GM12878 (cell line): ENCODE measurements at regions not wholly inside any gene's neighbourhood (a gene's known extent, or its start where the extent isn't known, plus 50 kb on each side); places are given as distances from the start of the nearest gene placed in this dataset.

ENCODE experiments used
- ATAC-seq: fragments of 200-7000 bp; cut with Tn5 transposase; 3 replicates; pipeline ENCODE4 v1.9.1; 2020; ENCODE audit warnings: mild to moderate bottlenecking, moderate library complexity
- BruUV-seq: library from RNA; stranded (reverse); fragments of 400-500 nt; replicated peaks from 2 replicates; lab custom pipeline; 2021; lab: Mats Ljungman, UMichigan
- CTCF ChIA-PET: fragments of 300-600 bp; sonication (Branson Sonifier 250); formaldehyde crosslinking; extraction: SDS; loops from one replicate; lab custom pipeline; 2021; ENCODE audit warnings: inconsistent platforms; lab: Yijun Ruan, JAX
- POLR2A ChIA-PET: fragments of 350-600 bp; formaldehyde crosslinking; extraction: SDS; loops from one replicate; lab custom pipeline; 2021; ENCODE audit warnings: inconsistent platforms; lab: Charles Lee
- RAD21 ChIA-PET: fragments of 300-600 bp; sonication (Branson Sonifier 250); formaldehyde crosslinking; loops from one replicate; lab custom pipeline; 2023; ENCODE audit warnings: antibody characterized with exemption; ENCODE audit not compliant: unreplicated experiment; lab: Charles Lee
- SMC1A ChIA-PET: fragments of 300-600 bp; sonication (Branson Sonifier 250); formaldehyde crosslinking; loops from one replicate; lab custom pipeline; 2023; ENCODE audit not compliant: unreplicated experiment, uncharacterized antibody; lab: Charles Lee
- DNase-seq: peaks from one replicate; pipeline ENCODE4 v3.0.0-alpha.2; 2011; ENCODE audit warnings: low read depth, low spot score
- FAIRE-seq: peaks from 3 replicates; lab custom pipeline; 2011; peaks lifted over from hg19 to GRCh38; lab: Jason Lieb, UNC
- H2AFZ ChIP-seq: 2 replicates; pipeline ENCODE4 v1.6.0; 2011; ENCODE audit warnings: low read depth, low read length, control low read depth; ENCODE audit not compliant: control insufficient read depth
- H3K27ac ChIP-seq: 2 replicates; pipeline ENCODE4 v1.5.1; 2011; ENCODE audit warnings: control low read depth; ENCODE audit not compliant: control insufficient read depth, insufficient read depth
- H3K27me3 ChIP-seq, 2 experiments: replicated peaks in 1 of 2; 2 replicates each; pipeline versions ENCODE4 v1.6.0 to v1.6.1; 2011; ENCODE audit warnings: low read length in 1 of 2; ENCODE audit not compliant: control insufficient read depth in 2 of 2, insufficient read depth in 2 of 2
- H3K36me3 ChIP-seq, 2 experiments: 2 replicates each; pipeline ENCODE4 v1.5.1; 2011; ENCODE audit warnings: low read length in 1 of 2; ENCODE audit not compliant: control insufficient read depth in 2 of 2, insufficient read depth in 2 of 2
- H3K4me1 ChIP-seq: 2 replicates; pipeline ENCODE4 v1.6.1; 2011; ENCODE audit warnings: mild to moderate bottlenecking, low read length, moderate library complexity, mixed read lengths; ENCODE audit not compliant: control insufficient read depth, insufficient read depth
- H3K4me2 ChIP-seq: 2 replicates; pipeline ENCODE4 v1.6.0; 2011; ENCODE audit warnings: control low read depth; ENCODE audit not compliant: control insufficient read depth, insufficient read depth
- H3K4me3 ChIP-seq: fragments of 200-600 bp; sonication (generic); 2 replicates; pipeline ENCODE4 v1.5.1; 2016
- H3K79me2 ChIP-seq: 2 replicates; pipeline ENCODE4 v1.6.0; 2011; ENCODE audit warnings: low read length; ENCODE audit not compliant: control insufficient read depth, insufficient read depth
- H3K9ac ChIP-seq: 2 replicates; pipeline ENCODE4 v1.8.0; 2011; ENCODE audit warnings: low read length, control low read depth, mixed read lengths; ENCODE audit not compliant: control insufficient read depth, insufficient read depth
- H3K9me3 ChIP-seq: replicated peaks from 3 replicates; pipeline ENCODE4 v1.5.1; 2011; ENCODE audit warnings: mild to moderate bottlenecking, low read length; ENCODE audit not compliant: control insufficient read depth, insufficient read depth
- H4K20me1 ChIP-seq: 2 replicates; pipeline ENCODE4 v1.6.0; 2011; ENCODE audit not compliant: control insufficient read depth, insufficient read depth
- ATF7 ChIP-seq: fragments of 450-650 bp; IDR thresholded peaks from 2 replicates; pipeline ENCODE4 v1.6.1; 2016; ENCODE audit warnings: low read depth, mild to moderate bottlenecking
- BHLHE40 ChIP-seq, 2 experiments: fragments of 450-650 bp in 1 of 2; IDR thresholded peaks; 2 replicates each; pipeline ENCODE4 v1.6.1; 2011 to 2017; ENCODE audit warnings: low read depth in 2 of 2, borderline replicate concordance in 1 of 2, improper control_type of control experiment in 1 of 2, low read length in 1 of 2, mild to moderate bottlenecking in 1 of 2
- CBX5 ChIP-seq: sonication (generic); IDR thresholded peaks from 2 replicates; pipeline ENCODE4 v1.6.1; 2016; ENCODE audit warnings: low read depth, moderate library complexity, mild to moderate bottlenecking, inconsistent platforms
- EP300 ChIP-seq, 2 experiments: fragments of 150-350 bp in 1 of 2; IDR thresholded peaks; 2 replicates each; pipeline ENCODE4 v1.6.1; 2011 to 2012; ENCODE audit warnings: low read depth in 2 of 2, low read length in 2 of 2, borderline replicate concordance in 1 of 2, improper control_type of control experiment in 1 of 2, inconsistent platforms in 1 of 2; ENCODE audit not compliant: control insufficient read depth in 1 of 2
- GABPA ChIP-seq: IDR thresholded peaks from 2 replicates; pipeline ENCODE4 v1.6.1; 2014; ENCODE audit warnings: antibody characterized with exemption, low read depth, mild to moderate bottlenecking, inconsistent platforms
- IKZF1 ChIP-seq: fragments of 450-650 bp; conservative IDR thresholded peaks from 2 replicates; pipeline ENCODE4 v1.6.1; 2017; ENCODE audit warnings: antibody characterized with exemption, mild to moderate bottlenecking
- JUNB ChIP-seq: IDR thresholded peaks from 2 replicates; pipeline ENCODE4 v1.6.1; 2016; ENCODE audit warnings: antibody characterized with exemption, mild to moderate bottlenecking
- JUND ChIP-seq: IDR thresholded peaks from 2 replicates; pipeline ENCODE4 v1.6.1; 2012; ENCODE audit warnings: low read depth, mild to moderate bottlenecking, low read length, improper control_type of control experiment, moderate library complexity
- MTA2 ChIP-seq: fragments of 450-650 bp; IDR thresholded peaks from 2 replicates; pipeline ENCODE4 v1.6.1; 2016; ENCODE audit warnings: low read depth, mild to moderate bottlenecking, moderate library complexity
- MTA3 ChIP-seq: IDR thresholded peaks from 2 replicates; pipeline ENCODE4 v1.6.1; 2012; ENCODE audit warnings: low read length, inconsistent platforms, borderline replicate concordance
- NFIC ChIP-seq: IDR thresholded peaks from 2 replicates; pipeline ENCODE4 v1.6.1; 2012; ENCODE audit warnings: low read depth, mild to moderate bottlenecking, inconsistent platforms, low read length, moderate library complexity
- POU2F2 ChIP-seq: IDR thresholded peaks from 3 replicates; pipeline ENCODE4 v1.6.1; 2011; ENCODE audit warnings: low read depth, mild to moderate bottlenecking, low read length, borderline replicate concordance
- RAD51 ChIP-seq: fragments of 450-650 bp; IDR thresholded peaks from 2 replicates; pipeline ENCODE4 v1.6.1; 2016; ENCODE audit warnings: moderate library complexity, mild to moderate bottlenecking, inconsistent platforms
- TBL1XR1 ChIP-seq: IDR thresholded peaks from 2 replicates; pipeline ENCODE4 v1.6.1; 2012; ENCODE audit warnings: low read depth, low read length, improper control_type of control experiment
- ZZZ3 ChIP-seq: IDR thresholded peaks from 2 replicates; pipeline ENCODE4 v1.6.1; 2011; ENCODE audit warnings: low read depth; ENCODE audit not compliant: control insufficient read depth, insufficient read length
- WGBS: methylation state at CpG from one replicate; pipeline ENCODE4 v1.1.6; 2016; ENCODE audit warnings: low lambda C conversion rate; ENCODE audit not compliant: insufficient replicate concordance, insufficient coverage; ENCODE audit errors: missing lambda C conversion rate; 5-methylcytosine and 5-hydroxymethylcytosine counted together
- in situ Hi-C: fragments of 300-500 bp; cut with MboI; formaldehyde crosslinking; loops from 9 replicates; pipeline ENCODE4 v1.14.3; 2018; ENCODE audit warnings: mixed read lengths
- intact Hi-C: fragments of 100-400 bp; cut with micrococcal nuclease; formaldehyde crosslinking; loops from one replicate; pipeline ENCODE4 v1.14.2; 2022; ENCODE audit not compliant: unreplicated experiment
- TF ChIP-seq, protein P1 (sequence below), 3 experiments: IDR thresholded peaks in 2 of 3; conservative IDR thresholded peaks in 1 of 3; 2 replicates each; pipeline ENCODE4 v1.5.1; 2011; ENCODE audit warnings: low read depth in 3 of 3, low read length in 3 of 3, mild to moderate bottlenecking in 3 of 3, control low read depth in 2 of 3, moderate library complexity in 2 of 3, inconsistent platforms in 1 of 3, mixed read lengths in 1 of 3; ENCODE audit not compliant: control insufficient read depth in 2 of 3, insufficient read depth in 1 of 3; ENCODE audit errors: extremely low read depth in 1 of 3

DNA sequence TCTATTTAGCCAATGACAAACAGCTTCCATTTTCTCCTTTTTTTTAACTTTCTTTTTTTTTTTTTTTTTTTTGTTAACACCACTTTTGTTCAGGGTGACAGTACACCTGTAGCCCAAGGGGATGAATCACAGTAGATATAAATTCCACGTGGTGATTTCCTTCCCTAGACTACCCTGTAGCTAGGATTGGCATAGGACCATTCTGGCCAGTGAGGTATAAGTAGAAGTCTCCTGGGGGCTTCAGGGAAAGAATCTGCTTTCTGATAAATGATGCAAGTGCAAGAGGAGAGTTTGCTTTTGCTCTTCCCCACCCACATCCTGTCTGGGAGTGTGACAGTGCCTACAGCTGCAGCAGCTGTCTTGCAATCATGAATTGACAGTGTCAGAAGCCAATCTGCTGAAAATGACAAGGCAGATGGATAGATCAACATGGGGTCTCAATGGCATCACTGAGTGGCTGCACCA is 63.2 kb upstream of the TOMM7 start (continued):
- peak; percentile 28 to 52; a peak in 1 of 4 replicates for TF ChIP-seq BHLHE40 (IDR thresholded peaks at IDR 0.05; ENCODE audit: borderline replicate concordance in 1 of 2, low read depth in 2 of 2, low read length in 1 of 2)
- TF ChIP-seq EP300 (IDR thresholded peaks at IDR 0.05; ENCODE audit: borderline replicate concordance in 1 of 2, control insufficient read depth in 1 of 2, low read depth in 2 of 2, low read length in 2 of 2), result peak; percentile 51 to 70; a peak in 2 of 4 replicates
- peak; percentile 82; the same call in 1 of the 2 replicates for TF ChIP-seq CBX5
- TF ChIP-seq JUND, result no peak
- peak; percentile 32 for TF ChIP-seq MTA2
- TF ChIP-seq TBL1XR1, result 0 out of 2 replicates have a peak, but pooled peaks have one; percentile 69

DNA sequence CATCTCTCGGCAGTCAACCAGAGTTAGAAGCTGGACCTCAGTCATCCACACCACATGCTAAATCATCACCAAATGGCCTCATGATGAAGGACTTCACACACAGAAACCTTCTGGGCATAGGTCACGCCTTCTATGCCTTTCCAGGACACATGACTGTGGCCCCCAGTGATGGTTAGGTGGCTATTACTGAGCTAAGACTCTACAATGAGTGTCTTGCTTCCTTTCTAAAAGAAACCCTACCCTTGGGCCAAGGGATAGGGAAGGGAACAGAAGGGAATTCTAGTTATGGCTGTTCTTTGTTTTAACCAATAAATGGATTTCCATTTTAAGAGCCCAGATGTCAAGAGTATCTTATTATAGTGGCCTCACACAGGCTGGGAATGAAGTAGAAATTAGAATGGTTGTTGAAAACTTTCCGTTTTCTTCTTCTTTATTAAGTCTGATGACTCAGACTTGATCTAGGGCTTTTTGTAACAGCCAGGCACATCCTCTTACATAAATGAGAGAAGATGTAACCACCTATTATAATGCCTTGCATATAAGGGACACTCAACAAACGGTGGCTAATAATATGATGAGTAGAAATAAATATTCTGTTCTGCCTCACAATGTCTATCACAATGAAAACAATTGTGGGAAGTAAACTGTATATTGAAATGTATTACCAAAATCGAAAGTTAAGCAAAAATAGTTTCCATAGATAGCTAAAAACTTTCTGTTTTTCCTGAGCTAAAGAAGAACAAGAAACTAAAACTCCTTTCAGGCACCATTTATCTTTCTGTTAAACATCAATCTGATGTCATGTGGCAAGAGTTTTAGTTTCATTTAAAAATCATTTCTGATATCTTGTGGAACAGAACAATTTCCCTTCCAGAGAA is 62.5 kb upstream of the TOMM7 start:
- POLR2A ChIA-PET, result interaction anchor here (0.6 to 3.7 kb wide), 13 partner anchors 11 to 1539 kb away, joined by 3 to 61 read pairs (median 6); partner anchors contain the start of gene HYCC1
- ATAC-seq (peak; percentile 84), FAIRE-seq (peak; percentile 38), DNase-seq (peak; percentile 66)
- intact Hi-C loops (loop anchor here (1.0 kb wide), 2 partner anchors 13 to 25 kb away; no protein-coding TSS in a partner anchor), in situ Hi-C loops (no loop called here)
- peak overlapping the region; percentile 68 for H3K9ac ChIP-seq
- peak overlapping the region; percentile 91 for H3K4me2 ChIP-seq
- H3K27ac ChIP-seq, result peak overlapping the region; percentile 91
- H3K79me2 ChIP-seq, result no peaks in the 10 kb centered on the region
- RAD21 ChIA-PET, result interaction anchor here (0.6 to 2.7 kb wide), 27 partner anchors 9 to 253 kb away, joined by 3 to 40 read pairs (median 4); no protein-coding TSS in a partner anchor
- CTCF ChIA-PET, result interaction anchor here (0.8 to 2.7 kb wide), 14 partner anchors 8 to 171 kb away, joined by 3 to 24 read pairs (median 4); no protein-coding TSS in a partner anchor
- BruUV-seq, result TSS peak; percentile 88
- H4K20me1 ChIP-seq, result no peaks in the 10 kb centered on the region
- peak overlapping the region; percentile 51 for H2AFZ ChIP-seq
- SMC1A ChIA-PET, result interaction anchor here (0.8 to 6.1 kb wide), 18 partner anchors 9 to 170 kb away, joined by 3 to 78 read pairs (median 6); no protein-coding TSS in a partner anchor
- WGBS, result 36% methylated on average over 5 of the region's 5 CpGs
- no peak overlapping the region; the same call in 1 of the 2 replicates for H3K4me3 ChIP-seq
- no peaks in the 10 kb centered on the region for H3K27me3 ChIP-seq
- peaks cover 15% of the 10 kb centered on the region for H3K4me1 ChIP-seq
- H3K36me3 ChIP-seq, result no peaks in the 10 kb centered on the region
- H3K9me3 ChIP-seq, result no peaks in the 10 kb centered on the region
- TF ChIP-seq JUNB (peak; percentile 77), TBL1XR1 (peak; percentile 40; the same call in 1 of the 2 replicates), MTA3 (peak; percentile 19; the same call in 1 of the 2 replicates), IKZF1 (0 out of 2 replicates have a peak, but pooled peaks have one; percentile 28), ATF7 (peak; percentile 81; the same call in 1 of the 2 replicates), ZZZ3 (no peak), NFIC (peak; percentile 80), RAD51 (peak; percentile 75), POU2F2 (peak; percentile 27; the same call in 1 of the 3 replicates), GABPA (no peak), BHLHE40 (IDR thresholded peaks at IDR 0.05; ENCODE audit: borderline replicate concordance in 1 of 2, low read depth in 2 of 2, low read length in 1 of 2) (peak; percentile 3 to 36; a peak in 1 of 4 replicates), MTA2 (peak; percentile 37; the same call in 1 of the 2 replicates)
- TF ChIP-seq, protein P1, sequence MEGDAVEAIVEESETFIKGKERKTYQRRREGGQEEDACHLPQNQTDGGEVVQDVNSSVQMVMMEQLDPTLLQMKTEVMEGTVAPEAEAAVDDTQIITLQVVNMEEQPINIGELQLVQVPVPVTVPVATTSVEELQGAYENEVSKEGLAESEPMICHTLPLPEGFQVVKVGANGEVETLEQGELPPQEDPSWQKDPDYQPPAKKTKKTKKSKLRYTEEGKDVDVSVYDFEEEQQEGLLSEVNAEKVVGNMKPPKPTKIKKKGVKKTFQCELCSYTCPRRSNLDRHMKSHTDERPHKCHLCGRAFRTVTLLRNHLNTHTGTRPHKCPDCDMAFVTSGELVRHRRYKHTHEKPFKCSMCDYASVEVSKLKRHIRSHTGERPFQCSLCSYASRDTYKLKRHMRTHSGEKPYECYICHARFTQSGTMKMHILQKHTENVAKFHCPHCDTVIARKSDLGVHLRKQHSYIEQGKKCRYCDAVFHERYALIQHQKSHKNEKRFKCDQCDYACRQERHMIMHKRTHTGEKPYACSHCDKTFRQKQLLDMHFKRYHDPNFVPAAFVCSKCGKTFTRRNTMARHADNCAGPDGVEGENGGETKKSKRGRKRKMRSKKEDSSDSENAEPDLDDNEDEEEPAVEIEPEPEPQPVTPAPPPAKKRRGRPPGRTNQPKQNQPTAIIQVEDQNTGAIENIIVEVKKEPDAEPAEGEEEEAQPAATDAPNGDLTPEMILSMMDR (IDR thresholded peaks at IDR 0.05 in 2 of 3, conservative IDR thresholded peaks at IDR 0.05 in 1 of 3; ENCODE audit: control insufficient read depth in 2 of 3, extremely low read depth in 1 of 3, insufficient read depth in 1 of 3, low read depth in 3 of 3, low read length in 3 of 3), result no peak
